GM23338 (cell line): ENCODE measurements at regions not wholly inside any gene's neighbourhood (a gene's known extent, or its start where the extent isn't known, plus 50 kb on each side); places are given as distances from the start of the nearest gene placed in this dataset.

Experiments
- ATAC-seq: fragments of 200-7000 bp; cut with Tn5 transposase; 3 replicates; pipeline ENCODE4 v1.9.1; 2020
- DNase-seq: peaks from one replicate; pipeline ENCODE4 v3.0.0-alpha.2; 2015; ENCODE audit warnings: low spot score
- H2AFZ ChIP-seq: fragments of 200-600 bp; sonication (generic); 2 replicates; pipeline ENCODE4 v1.8.0; 2016; ENCODE audit warnings: antibody characterized with exemption, mild to moderate bottlenecking, moderate library complexity
- H3F3A ChIP-seq: fragments of 200-600 bp; sonication (generic); replicated peaks from 2 replicates; pipeline ENCODE4 v1.8.0; 2017; ENCODE audit warnings: antibody characterized with exemption, mixed run types, low read depth
- H3K27ac ChIP-seq: fragments of 200-600 bp; sonication (generic); 2 replicates; pipeline ENCODE4 v1.6.1; 2016; ENCODE audit warnings: low read depth
- H3K27me3 ChIP-seq: fragments of 200-600 bp; sonication (generic); 2 replicates; pipeline ENCODE4 v1.8.0; 2016; ENCODE audit warnings: mild to moderate bottlenecking, mixed run types, moderate library complexity; ENCODE audit not compliant: insufficient read depth
- H3K36me3 ChIP-seq: fragments of 200-600 bp; sonication (generic); 2 replicates; pipeline ENCODE4 v1.8.0; 2016; ENCODE audit warnings: mild to moderate bottlenecking; ENCODE audit not compliant: insufficient read depth
- H3K4me1 ChIP-seq: fragments of 200-600 bp; sonication (generic); 2 replicates; pipeline ENCODE4 v1.8.0; 2016; ENCODE audit warnings: mild to moderate bottlenecking, moderate library complexity; ENCODE audit not compliant: insufficient read depth
- H3K4me2 ChIP-seq: fragments of 200-600 bp; sonication (generic); 2 replicates; pipeline ENCODE4 v1.7.1; 2017; ENCODE audit warnings: mixed run types
- H3K4me3 ChIP-seq: fragments of 200-600 bp; sonication (generic); 2 replicates; pipeline ENCODE4 v1.6.1; 2016; ENCODE audit warnings: mixed run types
- H3K79me2 ChIP-seq: fragments of 200-600 bp; sonication (generic); replicated peaks from 2 replicates; pipeline ENCODE4 v1.8.0; 2017; ENCODE audit warnings: mild to moderate bottlenecking; ENCODE audit not compliant: insufficient read depth
- H3K9me2 ChIP-seq: fragments of 200-600 bp; sonication (generic); 2 replicates; pipeline ENCODE4 v1.8.0; 2017; ENCODE audit not compliant: insufficient read depth
- H4K20me1 ChIP-seq: fragments of 200-600 bp; sonication (generic); replicated peaks from 2 replicates; pipeline ENCODE4 v1.8.0; 2017; ENCODE audit warnings: mild to moderate bottlenecking; ENCODE audit not compliant: insufficient read depth
- H3K27ac Mint-ChIP-seq: 2 replicates; pipeline ENCODE4 v1.8.0; 2020; ENCODE audit warnings: inconsistent platforms, mild to moderate bottlenecking, moderate library complexity, mixed read lengths
- H3K27me3 Mint-ChIP-seq: 3 replicates; pipeline ENCODE4 v1.8.0; 2022; ENCODE audit warnings: low read depth, mild to moderate bottlenecking, moderate library complexity, mixed read lengths, inconsistent platforms; ENCODE audit not compliant: insufficient read depth, poor library complexity
- H3K36me3 Mint-ChIP-seq: 3 replicates; pipeline ENCODE4 v1.8.0; 2021; ENCODE audit warnings: low read depth, mild to moderate bottlenecking, inconsistent platforms, moderate library complexity, mixed read lengths
- H3K4me1 Mint-ChIP-seq: 3 replicates; pipeline ENCODE4 v1.8.0; 2020; ENCODE audit warnings: mild to moderate bottlenecking, inconsistent platforms, mixed read lengths
- H3K4me3 Mint-ChIP-seq: 3 replicates; pipeline ENCODE4 v1.8.0; 2021; ENCODE audit warnings: moderate library complexity, mild to moderate bottlenecking, inconsistent platforms, mixed read lengths
- H3K9me3 Mint-ChIP-seq: 3 replicates; pipeline ENCODE4 v1.8.0; 2020; ENCODE audit warnings: moderate library complexity, mild to moderate bottlenecking, inconsistent platforms, mixed read lengths
- CREB1 ChIP-seq: fragments of 250-450 bp; sonication (Bioruptor Pico); IDR thresholded peaks from 2 replicates; pipeline ENCODE4 v1.5.0; 2020; ENCODE audit warnings: low read depth, mild to moderate bottlenecking, moderate library complexity
- CTCF ChIP-seq, 2 experiments: fragments of 200-600 bp in 1 of 2; sonication (generic) in 1 of 2; conservative IDR thresholded peaks; 2 replicates each; pipeline versions ENCODE4 v1.5.1 to v1.6.1; 2016 to 2017; ENCODE audit warnings: antibody characterized with exemption in 2 of 2, low read depth in 2 of 2, mild to moderate bottlenecking in 2 of 2, moderate library complexity in 1 of 2
- ETS1 ChIP-seq: IDR thresholded peaks from 2 replicates; pipeline ENCODE4 v1.6.1; 2016; ENCODE audit warnings: antibody characterized with exemption
- EZH2 ChIP-seq: fragments of 200-600 bp; sonication (generic); IDR thresholded peaks from one replicate; pipeline ENCODE4 v1.8.0; 2017; ENCODE audit warnings: antibody characterized with exemption, mild to moderate bottlenecking, low read depth; ENCODE audit not compliant: unreplicated experiment
- EZH2phosphoT487 ChIP-seq: fragments of 200-600 bp; sonication (generic); IDR thresholded peaks from one replicate; pipeline ENCODE4 v1.8.1; 2018; ENCODE audit warnings: antibody characterized with exemption; ENCODE audit not compliant: unreplicated experiment
- JUNB ChIP-seq: IDR thresholded peaks from one replicate; pipeline ENCODE4 v1.6.1; 2016; ENCODE audit warnings: antibody characterized with exemption; ENCODE audit not compliant: unreplicated experiment
- REST ChIP-seq: IDR thresholded peaks from one replicate; pipeline ENCODE4 v1.6.1; 2018; ENCODE audit warnings: antibody characterized with exemption; ENCODE audit not compliant: unreplicated experiment
- STAT1 ChIP-seq: IDR thresholded peaks from one replicate; pipeline ENCODE4 v1.6.1; 2016; ENCODE audit warnings: antibody characterized with exemption; ENCODE audit not compliant: unreplicated experiment
- ZNF331 ChIP-seq: fragments of 250-450 bp; sonication (Bioruptor Pico); IDR thresholded peaks from 2 replicates; pipeline ENCODE4 v1.5.0; 2020; ENCODE audit warnings: low read depth, mild to moderate bottlenecking, moderate library complexity
- TF ChIP-seq, protein P1 (sequence below): fragments of 250-450 bp; sonication (Bioruptor Pico); IDR thresholded peaks from 2 replicates; pipeline ENCODE4 v1.5.0; 2020; ENCODE audit warnings: mild to moderate bottlenecking, moderate library complexity

DNA sequence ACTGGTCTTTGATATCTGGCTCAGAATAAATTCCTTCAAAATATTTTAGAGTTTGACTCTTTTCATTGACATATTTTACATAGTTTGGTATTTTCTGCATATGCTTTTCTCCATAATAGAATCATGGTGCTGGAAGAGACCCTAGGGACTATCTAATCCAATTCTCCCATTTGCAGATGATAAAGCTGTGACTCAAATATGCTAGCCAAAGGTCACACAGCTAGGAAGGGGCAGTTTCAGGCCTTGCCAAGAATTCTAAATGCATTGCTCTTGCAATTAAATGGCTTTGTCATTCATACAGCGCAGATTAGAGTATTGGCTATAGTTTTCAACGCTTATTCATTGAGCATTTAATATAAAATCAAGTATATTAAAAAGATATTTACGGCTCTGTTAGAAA lies 374.1 kb upstream of the RASGEF1B start:
- TF ChIP-seq REST (no peak), JUNB (no peak), EZH2 (no peak), ETS1 (no peak), CREB1 (CRISPR knock-in tag) (no peak), STAT1 (no peak), EZH2phosphoT487 (no peak), ZNF331 (no peak), CTCF (conservative IDR thresholded peaks at IDR 0.05; ENCODE audit: low read depth in 2 of 2) (no peak)
- TF ChIP-seq, protein P1, sequence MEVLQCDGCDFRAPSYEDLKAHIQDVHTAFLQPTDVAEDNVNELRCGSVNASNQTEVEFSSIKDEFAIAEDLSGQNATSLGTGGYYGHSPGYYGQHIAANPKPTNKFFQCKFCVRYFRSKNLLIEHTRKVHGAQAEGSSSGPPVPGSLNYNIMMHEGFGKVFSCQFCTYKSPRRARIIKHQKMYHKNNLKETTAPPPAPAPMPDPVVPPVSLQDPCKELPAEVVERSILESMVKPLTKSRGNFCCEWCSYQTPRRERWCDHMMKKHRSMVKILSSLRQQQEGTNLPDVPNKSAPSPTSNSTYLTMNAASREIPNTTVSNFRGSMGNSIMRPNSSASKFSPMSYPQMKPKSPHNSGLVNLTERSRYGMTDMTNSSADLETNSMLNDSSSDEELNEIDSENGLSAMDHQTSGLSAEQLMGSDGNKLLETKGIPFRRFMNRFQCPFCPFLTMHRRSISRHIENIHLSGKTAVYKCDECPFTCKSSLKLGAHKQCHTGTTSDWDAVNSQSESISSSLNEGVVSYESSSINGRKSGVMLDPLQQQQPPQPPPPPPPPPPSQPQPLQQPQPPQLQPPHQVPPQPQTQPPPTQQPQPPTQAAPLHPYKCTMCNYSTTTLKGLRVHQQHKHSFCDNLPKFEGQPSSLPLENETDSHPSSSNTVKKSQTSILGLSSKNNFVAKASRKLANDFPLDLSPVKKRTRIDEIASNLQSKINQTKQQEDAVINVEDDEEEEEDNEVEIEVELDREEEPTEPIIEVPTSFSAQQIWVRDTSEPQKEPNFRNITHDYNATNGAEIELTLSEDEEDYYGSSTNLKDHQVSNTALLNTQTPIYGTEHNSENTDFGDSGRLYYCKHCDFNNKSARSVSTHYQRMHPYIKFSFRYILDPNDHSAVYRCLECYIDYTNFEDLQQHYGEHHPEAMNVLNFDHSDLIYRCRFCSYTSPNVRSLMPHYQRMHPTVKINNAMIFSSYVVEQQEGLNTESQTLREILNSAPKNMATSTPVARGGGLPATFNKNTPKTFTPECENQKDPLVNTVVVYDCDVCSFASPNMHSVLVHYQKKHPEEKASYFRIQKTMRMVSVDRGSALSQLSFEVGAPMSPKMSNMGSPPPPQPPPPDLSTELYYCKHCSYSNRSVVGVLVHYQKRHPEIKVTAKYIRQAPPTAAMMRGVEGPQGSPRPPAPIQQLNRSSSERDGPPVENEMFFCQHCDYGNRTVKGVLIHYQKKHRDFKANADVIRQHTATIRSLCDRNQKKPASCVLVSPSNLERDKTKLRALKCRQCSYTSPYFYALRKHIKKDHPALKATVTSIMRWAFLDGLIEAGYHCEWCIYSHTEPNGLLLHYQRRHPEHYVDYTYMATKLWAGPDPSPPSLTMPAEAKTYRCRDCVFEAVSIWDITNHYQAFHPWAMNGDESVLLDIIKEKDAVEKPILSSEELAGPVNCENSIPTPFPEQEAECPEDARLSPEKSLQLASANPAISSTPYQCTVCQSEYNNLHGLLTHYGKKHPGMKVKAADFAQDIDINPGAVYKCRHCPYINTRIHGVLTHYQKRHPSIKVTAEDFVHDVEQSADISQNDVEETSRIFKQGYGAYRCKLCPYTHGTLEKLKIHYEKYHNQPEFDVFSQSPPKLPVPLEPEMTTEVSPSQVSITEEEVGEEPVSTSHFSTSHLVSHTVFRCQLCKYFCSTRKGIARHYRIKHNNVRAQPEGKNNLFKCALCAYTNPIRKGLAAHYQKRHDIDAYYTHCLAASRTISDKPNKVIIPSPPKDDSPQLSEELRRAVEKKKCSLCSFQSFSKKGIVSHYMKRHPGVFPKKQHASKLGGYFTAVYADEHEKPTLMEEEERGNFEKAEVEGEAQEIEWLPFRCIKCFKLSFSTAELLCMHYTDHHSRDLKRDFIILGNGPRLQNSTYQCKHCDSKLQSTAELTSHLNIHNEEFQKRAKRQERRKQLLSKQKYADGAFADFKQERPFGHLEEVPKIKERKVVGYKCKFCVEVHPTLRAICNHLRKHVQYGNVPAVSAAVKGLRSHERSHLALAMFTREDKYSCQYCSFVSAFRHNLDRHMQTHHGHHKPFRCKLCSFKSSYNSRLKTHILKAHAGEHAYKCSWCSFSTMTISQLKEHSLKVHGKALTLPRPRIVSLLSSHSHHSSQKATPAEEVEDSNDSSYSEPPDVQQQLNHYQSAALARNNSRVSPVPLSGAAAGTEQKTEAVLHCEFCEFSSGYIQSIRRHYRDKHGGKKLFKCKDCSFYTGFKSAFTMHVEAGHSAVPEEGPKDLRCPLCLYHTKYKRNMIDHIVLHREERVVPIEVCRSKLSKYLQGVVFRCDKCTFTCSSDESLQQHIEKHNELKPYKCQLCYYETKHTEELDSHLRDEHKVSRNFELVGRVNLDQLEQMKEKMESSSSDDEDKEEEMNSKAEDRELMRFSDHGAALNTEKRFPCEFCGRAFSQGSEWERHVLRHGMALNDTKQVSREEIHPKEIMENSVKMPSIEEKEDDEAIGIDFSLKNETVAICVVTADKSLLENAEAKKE (CRISPR knock-in tag), result no peak
- Histone ChIP-seq H3K4me1 (no peaks in the 10 kb centered on the region), H3F3A (no peaks in the 10 kb centered on the region), H3K9me2 (no peaks in the 10 kb centered on the region), H3K27me3 (no peaks in the 10 kb centered on the region), H3K4me2 (no peak overlapping the region), H4K20me1 (no peaks in the 10 kb centered on the region), H3K27ac (no peak overlapping the region), H3K36me3 (no peaks in the 10 kb centered on the region), H3K4me3 (no peak overlapping the region), H2AFZ (no peak overlapping the region), H3K79me2 (no peaks in the 10 kb centered on the region)
- no peak for DNase-seq
- ATAC-seq, result no peak
- Mint-ChIP-seq H3K36me3 (peaks cover 3% of the 10 kb centered on the region; the same call in 1 of the 3 replicates), H3K27ac (peak overlapping the region; percentile 94; the same call in 1 of the 2 replicates), H3K4me1 (peaks cover 4% of the 10 kb centered on the region; the same call in 2 of the 3 replicates), H3K27me3 (peaks cover 2% of the 10 kb centered on the region), H3K9me3 (peaks cover under 1% of the 10 kb centered on the region; the same call in 1 of the 3 replicates), H3K4me3 (no peak overlapping the region)
